ENCODE measurements at regions not wholly inside any gene's neighbourhood (a gene's known extent, or its start where the extent isn't known, plus 50 kb on each side); places are given as distances from the start of the nearest gene placed in this dataset.

- DNase-seq (no peak), ATAC-seq (no peak)
- no peaks in the 10 kb centered on the region for H3K9me3 ChIP-seq (ENCODE audit: control insufficient read depth in 2 of 3, low read length in 3 of 3)
- no peak overlapping the region for H3K4me3 Mint-ChIP-seq
- H3K36me3 ChIP-seq (ENCODE audit: control insufficient read depth in 2 of 3, insufficient read depth in 3 of 3, low read length in 3 of 3) = no peaks in the 10 kb centered on the region
- H3K9me3 Mint-ChIP-seq = no peaks in the 10 kb centered on the region
- ChIA-PET CTCF (no interaction called here), POLR2A (no interaction called here)
- no peak overlapping the region for H3K4me3 ChIP-seq (ENCODE audit: low read length)
- no peak overlapping the region for H3K27ac ChIP-seq (ENCODE audit: low read depth, low read length)
- peaks cover 0 to 3% (median 0%) of the 10 kb centered on the region in 7 donors for H3K4me1 Mint-ChIP-seq
- intact Hi-C loops (cut with micrococcal nuclease) = no loop called here
- peaks cover 0 to 7% (median 0%) of the 10 kb centered on the region in 5 donors for H3K27me3 Mint-ChIP-seq
- H3K27me3 ChIP-seq (ENCODE audit: control insufficient read depth in 2 of 2, insufficient read depth in 2 of 2, low read length in 2 of 2) = no peaks in the 10 kb centered on the region
- H3K36me3 Mint-ChIP-seq = no peaks in the 10 kb centered on the region
- H3K27ac Mint-ChIP-seq = no peak overlapping the region
- H3K4me1 ChIP-seq (ENCODE audit: control insufficient read depth in 2 of 2, insufficient read depth in 2 of 2, low read length in 2 of 2) = no peaks in the 10 kb centered on the region
Observed at GRCh38 chr5:67407979-67408378, 211.4 kb upstream of the CD180 start.

GRCh38 chr5:67405755-67406154 lies 209.2 kb upstream of the CD180 start:
- no peak overlapping the region for H3K27ac Mint-ChIP-seq
- H3K27me3 Mint-ChIP-seq = peaks cover 0 to 7% (median 0%) of the 10 kb centered on the region in 5 donors
- peaks cover 0 to 3% (median 0%) of the 10 kb centered on the region in 7 donors for H3K4me1 Mint-ChIP-seq
- CTCF ChIA-PET = interaction anchor here (0.7 kb wide), 1 partner anchor 922 kb away, joined by 3 read pairs; no protein-coding TSS in a partner anchor
- H3K27ac ChIP-seq (ENCODE audit: low read depth, low read length) = no peak overlapping the region
- H3K27me3 ChIP-seq (ENCODE audit: control insufficient read depth in 2 of 2, insufficient read depth in 2 of 2, low read length in 2 of 2) = no peaks in the 10 kb centered on the region
- no peak overlapping the region for H3K4me3 Mint-ChIP-seq
- H3K9me3 Mint-ChIP-seq = no peaks in the 10 kb centered on the region
- no peaks in the 10 kb centered on the region for H3K36me3 ChIP-seq (ENCODE audit: control insufficient read depth in 2 of 3, insufficient read depth in 3 of 3, low read length in 3 of 3)
- no peaks in the 10 kb centered on the region for H3K36me3 Mint-ChIP-seq
- POLR2A ChIA-PET = interaction anchor here (0.7 kb wide), 1 partner anchor 167 kb away, joined by 3 read pairs; no protein-coding TSS in a partner anchor
- ATAC-seq (no peak), DNase-seq (no peak)
- H3K4me3 ChIP-seq (ENCODE audit: low read length) = no peak overlapping the region
- no peaks in the 10 kb centered on the region for H3K9me3 ChIP-seq (ENCODE audit: control insufficient read depth in 2 of 3, low read length in 3 of 3)
- intact Hi-C loops (cut with micrococcal nuclease) = no loop called here
- no peaks in the 10 kb centered on the region for H3K4me1 ChIP-seq (ENCODE audit: control insufficient read depth in 2 of 2, insufficient read depth in 2 of 2, low read length in 2 of 2)

- no peaks in the 10 kb centered on the region for H3K27me3 ChIP-seq (ENCODE audit: control insufficient read depth in 2 of 2, insufficient read depth in 2 of 2, low read length in 2 of 2)
- no peaks in the 10 kb centered on the region for H3K9me3 Mint-ChIP-seq
- no peak overlapping the region for H3K4me3 Mint-ChIP-seq
- no peak overlapping the region for H3K4me3 ChIP-seq (ENCODE audit: low read length)
- DNase-seq (no peak), ATAC-seq (no peak)
- no peaks in the 10 kb centered on the region for H3K4me1 ChIP-seq (ENCODE audit: control insufficient read depth in 2 of 2, insufficient read depth in 2 of 2, low read length in 2 of 2)
- ChIA-PET POLR2A (no interaction called here), CTCF (no interaction called here)
- H3K36me3 ChIP-seq (ENCODE audit: control insufficient read depth in 2 of 3, insufficient read depth in 3 of 3, low read length in 3 of 3) = no peaks in the 10 kb centered on the region
- peaks cover 0 to 7% (median 0%) of the 10 kb centered on the region in 5 donors for H3K27me3 Mint-ChIP-seq
- no peak overlapping the region for H3K27ac Mint-ChIP-seq
- no peaks in the 10 kb centered on the region for H3K9me3 ChIP-seq (ENCODE audit: control insufficient read depth in 2 of 3, low read length in 3 of 3)
- H3K4me1 Mint-ChIP-seq = peaks cover 0 to 3% (median 0%) of the 10 kb centered on the region in 7 donors
- H3K27ac ChIP-seq (ENCODE audit: low read depth, low read length) = no peak overlapping the region
- intact Hi-C loops (cut with micrococcal nuclease) = no loop called here
- H3K36me3 Mint-ChIP-seq = no peaks in the 10 kb centered on the region
Observed at GRCh38 chr5:67405101-67405364, 208.4 kb upstream of the CD180 start.

- Mint-ChIP-seq H3K4me3 (no peak overlapping the region), H3K4me1 (peaks cover 0 to 3% (median 0%) of the 10 kb centered on the region in 7 donors), H3K27me3 (peaks cover 0 to 7% (median 0%) of the 10 kb centered on the region in 5 donors), H3K9me3 (no peaks in the 10 kb centered on the region), H3K27ac (no peak overlapping the region), H3K36me3 (no peaks in the 10 kb centered on the region)
- ChIA-PET POLR2A (no interaction called here), CTCF (no interaction called here)
- DNase-seq = no peak
- H3K4me1 ChIP-seq (ENCODE audit: control insufficient read depth in 2 of 2, insufficient read depth in 2 of 2, low read length in 2 of 2) = no peaks in the 10 kb centered on the region
- no peak overlapping the region for H3K27ac ChIP-seq (ENCODE audit: low read depth, low read length)
- no peak for ATAC-seq
- H3K36me3 ChIP-seq (ENCODE audit: control insufficient read depth in 2 of 3, insufficient read depth in 3 of 3, low read length in 3 of 3) = no peaks in the 10 kb centered on the region
- no peaks in the 10 kb centered on the region for H3K9me3 ChIP-seq (ENCODE audit: control insufficient read depth in 2 of 3, low read length in 3 of 3)
- no peaks in the 10 kb centered on the region for H3K27me3 ChIP-seq (ENCODE audit: control insufficient read depth in 2 of 2, insufficient read depth in 2 of 2, low read length in 2 of 2)
- intact Hi-C loops (cut with micrococcal nuclease) = no loop called here
- H3K4me3 ChIP-seq (ENCODE audit: low read length) = no peak overlapping the region
Observed at GRCh38 chr5:67404256-67405100, 207.9 kb upstream of the CD180 start.

GRCh38 chr5:67402526-67402925 lies 205.9 kb upstream of the CD180 start:
- H3K27me3 Mint-ChIP-seq = peaks cover 0 to 11% (median 0%) of the 10 kb centered on the region in 5 donors
- no peak for ATAC-seq
- ChIA-PET CTCF (no interaction called here), POLR2A (no interaction called here)
- Histone ChIP-seq H3K36me3 (ENCODE audit: control insufficient read depth in 2 of 3, insufficient read depth in 3 of 3, low read length in 3 of 3) (no peaks in the 10 kb centered on the region), H3K4me1 (ENCODE audit: control insufficient read depth in 2 of 2, insufficient read depth in 2 of 2, low read length in 2 of 2) (no peaks in the 10 kb centered on the region), H3K9me3 (ENCODE audit: control insufficient read depth in 2 of 3, low read length in 3 of 3) (no peaks in the 10 kb centered on the region), H3K27me3 (ENCODE audit: control insufficient read depth in 2 of 2, insufficient read depth in 2 of 2, low read length in 2 of 2) (no peaks in the 10 kb centered on the region), H3K27ac (ENCODE audit: low read depth, low read length) (no peak overlapping the region), H3K4me3 (ENCODE audit: low read length) (no peak overlapping the region)
- no peak for DNase-seq
- intact Hi-C loops (cut with micrococcal nuclease) = no loop called here
- peaks cover 0 to 3% (median 0%) of the 10 kb centered on the region in 11 donors for H3K9me3 Mint-ChIP-seq
- no peaks in the 10 kb centered on the region for H3K36me3 Mint-ChIP-seq
- no peak overlapping the region for H3K4me3 Mint-ChIP-seq
- H3K4me1 Mint-ChIP-seq = peaks cover 0 to 1% (median 0%) of the 10 kb centered on the region in 7 donors
- H3K27ac Mint-ChIP-seq = no peak overlapping the region

- CTCF ChIA-PET = interaction anchor here (1.0 kb wide), 1 partner anchor 133 kb away, joined by 3 read pairs; no protein-coding TSS in a partner anchor
Observed at GRCh38 chr5:67401172-67401571, 204.6 kb upstream of the CD180 start.

GRCh38 chr5:67400752-67401151 lies 204.2 kb upstream of the CD180 start:
- H3K9me3 ChIP-seq (ENCODE audit: control insufficient read depth in 2 of 3, low read length in 3 of 3) = no peaks in the 10 kb centered on the region
- no peak for ATAC-seq
- H3K36me3 ChIP-seq (ENCODE audit: control insufficient read depth in 2 of 3, insufficient read depth in 3 of 3, low read length in 3 of 3) = no peaks in the 10 kb centered on the region
- no peak for DNase-seq
- H3K27me3 Mint-ChIP-seq = peaks cover 0 to 11% (median 0%) of the 10 kb centered on the region in 5 donors
- intact Hi-C loops (cut with micrococcal nuclease) = no loop called here
- POLR2A ChIA-PET = no interaction called here
- CTCF ChIA-PET = interaction anchor here (1.0 kb wide), 1 partner anchor 134 kb away, joined by 3 read pairs; no protein-coding TSS in a partner anchor
- H3K27ac ChIP-seq (ENCODE audit: low read depth, low read length) = no peak overlapping the region
- no peaks in the 10 kb centered on the region for H3K4me1 ChIP-seq (ENCODE audit: control insufficient read depth in 2 of 2, insufficient read depth in 2 of 2, low read length in 2 of 2)
- H3K9me3 Mint-ChIP-seq = peaks cover 0 to 3% (median 0%) of the 10 kb centered on the region in 11 donors
- H3K27ac Mint-ChIP-seq = no peak overlapping the region
- H3K4me1 Mint-ChIP-seq = peaks cover 0 to 3% (median 0%) of the 10 kb centered on the region in 7 donors
- no peaks in the 10 kb centered on the region for H3K36me3 Mint-ChIP-seq
- H3K4me3 Mint-ChIP-seq = no peak overlapping the region
- no peaks in the 10 kb centered on the region for H3K27me3 ChIP-seq (ENCODE audit: control insufficient read depth in 2 of 2, insufficient read depth in 2 of 2, low read length in 2 of 2)
- H3K4me3 ChIP-seq (ENCODE audit: low read length) = no peak overlapping the region

More at GRCh38 chr5:67401172-67401571, 204.6 kb upstream of the CD180 start:
- Histone ChIP-seq H3K36me3 (ENCODE audit: control insufficient read depth in 2 of 3, insufficient read depth in 3 of 3, low read length in 3 of 3) (no peaks in the 10 kb centered on the region), H3K9me3 (ENCODE audit: control insufficient read depth in 2 of 3, low read length in 3 of 3) (no peaks in the 10 kb centered on the region), H3K27me3 (ENCODE audit: control insufficient read depth in 2 of 2, insufficient read depth in 2 of 2, low read length in 2 of 2) (no peaks in the 10 kb centered on the region), H3K4me1 (ENCODE audit: control insufficient read depth in 2 of 2, insufficient read depth in 2 of 2, low read length in 2 of 2) (no peaks in the 10 kb centered on the region), H3K4me3 (ENCODE audit: low read length) (no peak overlapping the region), H3K27ac (ENCODE audit: low read depth, low read length) (no peak overlapping the region)
- DNase-seq (no peak), ATAC-seq (no peak)
- intact Hi-C loops (cut with micrococcal nuclease) = no loop called here
- Mint-ChIP-seq H3K27ac (no peak overlapping the region), H3K9me3 (peaks cover 0 to 3% (median 0%) of the 10 kb centered on the region in 11 donors), H3K36me3 (no peaks in the 10 kb centered on the region), H3K27me3 (peaks cover 0 to 11% (median 0%) of the 10 kb centered on the region in 5 donors), H3K4me1 (peaks cover 0 to 3% (median 0%) of the 10 kb centered on the region in 7 donors), H3K4me3 (no peak overlapping the region)
- POLR2A ChIA-PET = no interaction called here
